Caco-2 (cell line): ENCODE measurements at regions not wholly inside any gene's neighbourhood (a gene's known extent, or its start where the extent isn't known, plus 50 kb on each side); places are given as distances from the start of the nearest gene placed in this dataset.

ENCODE experiments used
- BruUV-seq: library from RNA; stranded (reverse); fragments of 400-500 nt; replicated peaks from 2 replicates; lab custom pipeline; 2021; lab: Mats Ljungman, UMichigan
- CTCF ChIA-PET: fragments of 300-600 bp; sonication (Branson Sonifier 250); formaldehyde crosslinking; loops from one replicate; lab custom pipeline; 2022; ENCODE audit warnings: antibody characterized with exemption; lab: Charles Lee
- POLR2A ChIA-PET: fragments of 300-600 bp; sonication (Branson Sonifier 250); formaldehyde crosslinking; loops from one replicate; lab custom pipeline; 2022; ENCODE audit warnings: antibody characterized with exemption; lab: Charles Lee
- DNase-seq, 2 experiments: peaks; one replicate each; pipeline versions ENCODE4 v3.0.0 to v3.0.0-alpha.2; 2020 to 2022
- H3K27me3 ChIP-seq: replicated peaks from 2 replicates; pipeline ENCODE4 v1.6.0; 2011; ENCODE audit warnings: low read length; ENCODE audit not compliant: control insufficient read depth, insufficient read depth
- H3K36me3 ChIP-seq: 2 replicates; pipeline ENCODE4 v1.5.1; 2011; ENCODE audit warnings: low read length; ENCODE audit not compliant: control insufficient read depth, insufficient read depth
- H3K4me1 ChIP-seq: fragments of 250-450 bp; sonication (Bioruptor Pico); 2 replicates; pipeline ENCODE4 v1.5.1; 2020; ENCODE audit warnings: mild to moderate bottlenecking
- H3K4me3 ChIP-seq: 2 replicates; pipeline ENCODE4 v1.5.1; 2011; ENCODE audit warnings: low read depth, mild to moderate bottlenecking, control low read depth, low read length
- H3K9me3 ChIP-seq: fragments of 250-450 bp; sonication (Bioruptor Pico); 2 replicates; pipeline ENCODE4 v1.5.1; 2020; ENCODE audit warnings: mild to moderate bottlenecking, moderate library complexity
- H3K27ac Mint-ChIP-seq: one replicate; pipeline ENCODE4 v1.8.0; 2022; ENCODE audit warnings: mixed read lengths; ENCODE audit not compliant: unreplicated experiment
- H3K27me3 Mint-ChIP-seq: one replicate; pipeline ENCODE4 v1.8.0; 2022; ENCODE audit warnings: mixed read lengths; ENCODE audit not compliant: insufficient read depth, unreplicated experiment
- H3K36me3 Mint-ChIP-seq: one replicate; pipeline ENCODE4 v1.8.0; 2022; ENCODE audit warnings: mild to moderate bottlenecking, mixed read lengths; ENCODE audit not compliant: insufficient read depth, unreplicated experiment
- H3K4me1 Mint-ChIP-seq: one replicate; pipeline ENCODE4 v1.8.0; 2022; ENCODE audit warnings: low read depth, mixed read lengths; ENCODE audit not compliant: unreplicated experiment
- H3K4me3 Mint-ChIP-seq: one replicate; pipeline ENCODE4 v1.8.0; 2022; ENCODE audit warnings: mild to moderate bottlenecking, moderate library complexity, mixed read lengths; ENCODE audit not compliant: unreplicated experiment
- H3K9me3 Mint-ChIP-seq: one replicate; pipeline ENCODE4 v1.8.0; 2022; ENCODE audit warnings: mixed read lengths; ENCODE audit not compliant: unreplicated experiment
- CTCF ChIP-seq, 2 experiments: fragments of 200-600 bp in 1 of 2; IDR thresholded peaks; 1 replicate in 1 of 2; 2 replicates in 1 of 2; pipeline versions ENCODE4 v1.5.1 to v1.8.0; 2011 to 2022; ENCODE audit warnings: antibody characterized with exemption in 1 of 2, control low read depth in 1 of 2, inconsistent platforms in 1 of 2, low read depth in 1 of 2, low read length in 1 of 2, mild to moderate bottlenecking in 1 of 2, moderate library complexity in 1 of 2; ENCODE audit not compliant: insufficient read depth in 1 of 2, severe bottlenecking in 1 of 2, unreplicated experiment in 1 of 2
- intact Hi-C: fragments of 100-400 bp; cut with micrococcal nuclease; formaldehyde crosslinking; loops from one replicate; pipeline ENCODE4 v1.10.0; 2022; ENCODE audit not compliant: unreplicated experiment

GRCh38 chr1:162988869-162989268 is 80.3 kb upstream of the RGS4 start:
- Mint-ChIP-seq H3K4me3 (no peak overlapping the region), H3K27ac (no peak overlapping the region), H3K36me3 (no peaks in the 10 kb centered on the region), H3K9me3 (no peaks in the 10 kb centered on the region), H3K4me1 (no peaks in the 10 kb centered on the region), H3K27me3 (peaks cover 11% of the 10 kb centered on the region)
- peak; percentile 30 to 41 for TF ChIP-seq CTCF (IDR thresholded peaks at IDR 0.05; ENCODE audit: insufficient read depth in 1 of 2, low read depth in 1 of 2, low read length in 1 of 2, severe bottlenecking in 1 of 2, unreplicated experiment in 1 of 2)
- intact Hi-C loops: loop anchor here (2.0 kb wide), 1 partner anchor 110 kb away; no protein-coding TSS in a partner anchor
- BruUV-seq: no TSS peak
- CTCF ChIA-PET: no interaction called here
- Histone ChIP-seq H3K4me3 (no peak overlapping the region), H3K9me3 (no peaks in the 10 kb centered on the region), H3K36me3 (no peaks in the 10 kb centered on the region), H3K4me1 (no peaks in the 10 kb centered on the region), H3K27me3 (no peaks in the 10 kb centered on the region)
- POLR2A ChIA-PET: no interaction called here
- DNase-seq: peak in 1 of 2 experiments; percentile 5

DNA sequence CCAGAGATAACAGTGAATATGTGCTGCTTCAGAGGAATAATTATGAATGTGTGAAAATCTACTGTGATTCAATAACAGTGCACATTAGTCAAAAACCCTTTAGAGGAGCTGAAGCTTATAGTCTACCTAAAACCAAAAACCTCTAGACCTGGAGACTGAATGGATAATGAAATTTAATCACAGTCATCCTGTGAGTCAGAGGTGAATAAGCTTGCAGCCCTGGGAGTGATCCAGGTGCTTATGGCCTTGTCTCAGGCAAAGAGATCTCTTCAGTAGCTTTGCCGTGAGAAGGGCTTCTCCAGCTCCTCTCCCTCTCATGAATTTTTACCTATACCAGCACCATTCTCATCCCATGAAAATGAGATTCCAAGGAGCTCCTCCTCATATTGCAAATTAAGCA is 81.3 kb upstream of the RGS4 start:
- Mint-ChIP-seq H3K4me1 (no peaks in the 10 kb centered on the region), H3K4me3 (no peak overlapping the region), H3K27ac (no peak overlapping the region), H3K27me3 (peaks cover 8% of the 10 kb centered on the region), H3K36me3 (no peaks in the 10 kb centered on the region), H3K9me3 (no peaks in the 10 kb centered on the region)
- no peak for DNase-seq
- Histone ChIP-seq H3K9me3 (no peaks in the 10 kb centered on the region), H3K4me3 (no peak overlapping the region), H3K36me3 (no peaks in the 10 kb centered on the region), H3K27me3 (no peaks in the 10 kb centered on the region), H3K4me1 (no peaks in the 10 kb centered on the region)
- no TSS peak for BruUV-seq
- ChIA-PET POLR2A (no interaction called here), CTCF (interaction anchor here (0.6 kb wide), 1 partner anchor 1763 kb away, joined by 3 read pairs; no protein-coding TSS in a partner anchor)
- no peak for TF ChIP-seq CTCF (IDR thresholded peaks at IDR 0.05; ENCODE audit: insufficient read depth in 1 of 2, low read depth in 1 of 2, low read length in 1 of 2, severe bottlenecking in 1 of 2, unreplicated experiment in 1 of 2)
- intact Hi-C loops: loop anchor here (2.0 kb wide), 1 partner anchor 109 kb away; no protein-coding TSS in a partner anchor

DNA sequence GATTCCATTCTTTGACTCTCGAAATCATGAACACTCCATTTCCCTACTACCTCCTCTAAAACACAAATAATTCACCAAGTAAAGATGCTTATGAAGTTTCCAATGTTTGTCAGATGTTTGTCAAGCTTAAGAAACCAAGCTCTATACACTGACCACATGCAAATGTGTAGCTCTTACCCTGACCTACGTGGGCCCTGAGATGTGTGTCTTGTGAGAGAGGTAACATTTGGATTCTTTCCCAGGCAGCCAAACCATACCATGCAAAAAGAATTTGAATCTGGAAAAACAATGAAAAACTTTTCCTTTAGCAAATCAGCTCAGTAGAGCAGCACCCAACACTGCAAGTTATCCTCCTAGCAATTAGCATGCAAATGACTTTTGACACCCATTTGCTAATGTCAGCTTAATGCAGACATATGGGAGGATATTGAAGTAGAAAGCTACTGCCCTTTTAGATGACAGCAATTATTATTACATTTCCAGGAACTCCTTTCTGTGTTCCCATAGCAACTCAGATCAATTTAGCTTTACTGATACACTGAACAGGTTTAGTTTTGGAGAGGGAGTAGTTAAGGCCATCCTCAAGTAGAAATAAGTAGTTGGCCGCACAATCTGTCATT is 83.2 kb upstream of the RGS4 start:
- Mint-ChIP-seq H3K4me1 (no peaks in the 10 kb centered on the region), H3K27ac (no peak overlapping the region), H3K9me3 (no peaks in the 10 kb centered on the region), H3K27me3 (no peaks in the 10 kb centered on the region), H3K36me3 (no peaks in the 10 kb centered on the region), H3K4me3 (no peak overlapping the region)
- Histone ChIP-seq H3K27me3 (no peaks in the 10 kb centered on the region), H3K9me3 (no peaks in the 10 kb centered on the region), H3K4me3 (no peak overlapping the region), H3K4me1 (no peaks in the 10 kb centered on the region), H3K36me3 (no peaks in the 10 kb centered on the region)
- no TSS peak for BruUV-seq
- ChIA-PET CTCF (interaction anchor here (0.5 to 0.6 kb wide), 2 partner anchors 11 to 253 kb away, joined by 3 to 4 read pairs; no protein-coding TSS in a partner anchor), POLR2A (no interaction called here)
- intact Hi-C loops: no loop called here
- TF ChIP-seq CTCF (IDR thresholded peaks at IDR 0.05; ENCODE audit: insufficient read depth in 1 of 2, low read depth in 1 of 2, low read length in 1 of 2, severe bottlenecking in 1 of 2, unreplicated experiment in 1 of 2): no peak
- DNase-seq: no peak
